Smooth muscle cell (in vitro differentiated cells): ENCODE measurements at regions not wholly inside any gene's neighbourhood (a gene's known extent, or its start where the extent isn't known, plus 50 kb on each side); places are given as distances from the start of the nearest gene placed in this dataset.

Source experiments
- DNase-seq: peaks from one replicate; lab custom pipeline; 2025; ENCODE audit not compliant: unreplicated experiment; lab: John Stamatoyannopoulos, UW
- H2AFZ ChIP-seq: fragments of 200-600 bp; sonication (generic); 2 replicates; pipeline ENCODE4 v1.6.0; 2016; ENCODE audit warnings: antibody characterized with exemption, low read depth, mild to moderate bottlenecking
- H3F3A ChIP-seq: fragments of 200-600 bp; sonication (generic); 2 replicates; pipeline ENCODE4 v1.6.0; 2017; ENCODE audit warnings: antibody characterized with exemption, low read depth
- H3K27ac ChIP-seq: fragments of 200-600 bp; sonication (generic); 2 replicates; pipeline ENCODE4 v1.5.1; 2016; ENCODE audit warnings: low read depth, mild to moderate bottlenecking
- H3K27me3 ChIP-seq: fragments of 200-600 bp; sonication (generic); 2 replicates; pipeline ENCODE4 v1.6.1; 2016; ENCODE audit warnings: low read depth, mild to moderate bottlenecking
- H3K36me3 ChIP-seq: fragments of 200-600 bp; sonication (generic); 2 replicates; pipeline ENCODE4 v1.5.1; 2016; ENCODE audit warnings: low read depth
- H3K4me1 ChIP-seq: fragments of 200-600 bp; sonication (generic); 2 replicates; pipeline ENCODE4 v1.5.1; 2016; ENCODE audit warnings: low read depth
- H3K4me2 ChIP-seq: fragments of 200-600 bp; sonication (generic); 2 replicates; pipeline ENCODE4 v1.6.0; 2016; ENCODE audit warnings: mild to moderate bottlenecking
- H3K4me3 ChIP-seq: fragments of 200-600 bp; sonication (generic); 2 replicates; pipeline ENCODE4 v1.5.1; 2016; ENCODE audit warnings: mild to moderate bottlenecking
- H3K79me2 ChIP-seq: fragments of 200-600 bp; sonication (generic); 2 replicates; pipeline ENCODE4 v1.6.0; 2016; ENCODE audit warnings: low read depth, mild to moderate bottlenecking
- H3K9ac ChIP-seq: fragments of 200-600 bp; sonication (generic); 2 replicates; pipeline ENCODE4 v1.6.0; 2016; ENCODE audit warnings: low read depth
- H3K9me3 ChIP-seq: fragments of 200-600 bp; sonication (generic); replicated peaks from 2 replicates; pipeline ENCODE4 v1.5.1; 2016; ENCODE audit warnings: low read depth
- H4K20me1 ChIP-seq: fragments of 200-600 bp; sonication (generic); 2 replicates; pipeline ENCODE4 v1.6.0; 2016; ENCODE audit warnings: low read depth
- CTCF ChIP-seq: fragments of 200-600 bp; sonication (generic); IDR thresholded peaks from 2 replicates; pipeline ENCODE4 v1.5.1; 2017; ENCODE audit warnings: borderline replicate concordance, mild to moderate bottlenecking, antibody characterized with exemption; ENCODE audit not compliant: insufficient read depth, poor library complexity, severe bottlenecking
- WGBS: methylation state at CpG from one replicate; pipeline ENCODE4 v1.1.7; 2016; ENCODE audit warnings: low lambda C conversion rate; 5-methylcytosine and 5-hydroxymethylcytosine counted together

GRCh38 chr6:154923199-154923869, 71.8 kb upstream of the TIAM2 start:
- Histone ChIP-seq H3K9ac (no peak overlapping the region), H2AFZ (no peak overlapping the region), H3K4me2 (no peak overlapping the region), H3K9me3 (no peaks in the 10 kb centered on the region), H3K27ac (no peak overlapping the region), H3K27me3 (no peaks in the 10 kb centered on the region), H3K4me1 (no peaks in the 10 kb centered on the region), H3F3A (no peaks in the 10 kb centered on the region), H3K79me2 (no peaks in the 10 kb centered on the region), H3K4me3 (no peak overlapping the region), H4K20me1 (no peaks in the 10 kb centered on the region), H3K36me3 (no peaks in the 10 kb centered on the region)
- DNase-seq: no peak
- WGBS: 55% methylated on average over 5 of the region's 5 CpGs
- TF ChIP-seq CTCF: no peak

- Histone ChIP-seq H3K79me2 (no peaks in the 10 kb centered on the region), H3K9me3 (no peaks in the 10 kb centered on the region), H3K27ac (no peak overlapping the region), H3F3A (no peaks in the 10 kb centered on the region), H3K4me1 (peaks cover 2% of the 10 kb centered on the region), H3K4me2 (no peak overlapping the region), H3K27me3 (no peaks in the 10 kb centered on the region), H3K4me3 (no peak overlapping the region), H3K36me3 (no peaks in the 10 kb centered on the region), H4K20me1 (no peaks in the 10 kb centered on the region), H2AFZ (no peak overlapping the region), H3K9ac (no peak overlapping the region)
- no peak for TF ChIP-seq CTCF
- DNase-seq: no peak
- 90% methylated on average over 8 of the region's 8 CpGs for WGBS
Measured at GRCh38 chr6:154925130-154925529, 70.0 kb upstream of the TIAM2 start.

GRCh38 chr6:154926366-154926765, 68.7 kb upstream of the TIAM2 start:
- Histone ChIP-seq H3K4me3 (no peak overlapping the region), H3K4me2 (no peak overlapping the region), H3K36me3 (no peaks in the 10 kb centered on the region), H3F3A (no peaks in the 10 kb centered on the region), H3K79me2 (no peaks in the 10 kb centered on the region), H3K9me3 (no peaks in the 10 kb centered on the region), H3K4me1 (peaks cover 14% of the 10 kb centered on the region), H3K27ac (no peak overlapping the region), H2AFZ (no peak overlapping the region), H3K9ac (no peak overlapping the region), H3K27me3 (no peaks in the 10 kb centered on the region), H4K20me1 (no peaks in the 10 kb centered on the region)
- 81% methylated on average over 8 of the region's 8 CpGs for WGBS
- no peak for DNase-seq
- no peak for TF ChIP-seq CTCF

- 23% methylated on average over 5 of the region's 5 CpGs for WGBS
- no peak overlapping the region for H3K9ac ChIP-seq
- H3K36me3 ChIP-seq: no peaks in the 10 kb centered on the region
- H3F3A ChIP-seq: peaks cover 11% of the 10 kb centered on the region
- H3K4me1 ChIP-seq: peaks cover 34% of the 10 kb centered on the region
- DNase-seq: no peak
- no peak overlapping the region for H3K4me2 ChIP-seq
- H3K79me2 ChIP-seq: no peaks in the 10 kb centered on the region
- no peak overlapping the region for H2AFZ ChIP-seq
- no peaks in the 10 kb centered on the region for H3K9me3 ChIP-seq
- H4K20me1 ChIP-seq: no peaks in the 10 kb centered on the region
- peak; percentile 91 for TF ChIP-seq CTCF
- H3K27ac ChIP-seq: no peak overlapping the region
- H3K4me3 ChIP-seq: no peak overlapping the region
- no peaks in the 10 kb centered on the region for H3K27me3 ChIP-seq
Measured at GRCh38 chr6:154928325-154928922, 66.7 kb upstream of the TIAM2 start.
